T follicular helper cell (primary cell): ENCODE measurements at regions not wholly inside any gene's neighbourhood (a gene's known extent, or its start where the extent isn't known, plus 50 kb on each side); places are given as distances from the start of the nearest gene placed in this dataset.
"Not testable (repeated sequence)": the region's sequence is repeated elsewhere in the genome, so short reads cannot be mapped to it uniquely, and the experiment has no call there.

Experiments
- DNase-seq: peaks from one replicate; pipeline ENCODE4 v3.0.0-alpha.2; 2020; ENCODE audit warnings: low read depth

- DNase-seq, result not testable (repeated sequence)
Observed at GRCh38 chr7:51540906-51541305, 224.3 kb upstream of the COBL start.

- no peak for DNase-seq
Observed at GRCh38 chr7:51539840-51540239, 223.2 kb upstream of the COBL start.

GRCh38 chr7:51528172-51528571, 211.6 kb upstream of the COBL start:
- DNase-seq, result no peak

GRCh38 chr7:51521694-51522312, 205.2 kb upstream of the COBL start:
- DNase-seq, result no peak

GRCh38 chr7:51521054-51521453, 204.4 kb upstream of the COBL start:
- no peak for DNase-seq

- DNase-seq, result no peak
Observed at GRCh38 chr7:51518646-51519045, 202.0 kb upstream of the COBL start.

- DNase-seq, result no peak
Observed at GRCh38 chr7:51517187-51517586, 200.6 kb upstream of the COBL start.

GRCh38 chr7:51501620-51502019, 185.0 kb upstream of the COBL start:
- DNase-seq, result no peak

- no peak for DNase-seq
Observed at GRCh38 chr7:51482976-51483375, 166.4 kb upstream of the COBL start.

- no peak for DNase-seq
Observed at GRCh38 chr7:51481421-51481820, 164.8 kb upstream of the COBL start.

- no peak for DNase-seq
Observed at GRCh38 chr7:51477819-51478218, 161.2 kb upstream of the COBL start.

- no peak for DNase-seq
Observed at GRCh38 chr7:51477323-51477722, 160.7 kb upstream of the COBL start.

GRCh38 chr7:51476026-51476425, 159.4 kb upstream of the COBL start:
- DNase-seq, result no peak

GRCh38 chr7:51472873-51473272, 156.3 kb upstream of the COBL start:
- DNase-seq, result no peak

- DNase-seq, result no peak
Observed at GRCh38 chr7:51471981-51472296, 155.3 kb upstream of the COBL start.

- no peak for DNase-seq
Observed at GRCh38 chr7:51471210-51471980, 154.8 kb upstream of the COBL start.

- DNase-seq, result no peak
Observed at GRCh38 chr7:51467384-51468017, 150.9 kb upstream of the COBL start.

- no peak for DNase-seq
Observed at GRCh38 chr7:51459809-51460208, 143.2 kb upstream of the COBL start.

- DNase-seq, result no peak
Observed at GRCh38 chr7:51458693-51459092, 142.1 kb upstream of the COBL start.

- DNase-seq, result no peak
Observed at GRCh38 chr7:51457079-51457478, 140.5 kb upstream of the COBL start.

- DNase-seq, result no peak
Observed at GRCh38 chr7:51456431-51457060, 139.9 kb upstream of the COBL start.

- DNase-seq, result no peak
Observed at GRCh38 chr7:51455948-51456347, 139.3 kb upstream of the COBL start.

- DNase-seq, result no peak
Observed at GRCh38 chr7:51455513-51455912, 138.9 kb upstream of the COBL start.
